Stromal cell of bone marrow (primary cell): ENCODE measurements at regions not wholly inside any gene's neighbourhood (a gene's known extent, or its start where the extent isn't known, plus 50 kb on each side); places are given as distances from the start of the nearest gene placed in this dataset.
"Not testable (repeated sequence)": the region's sequence is repeated elsewhere in the genome, so short reads cannot be mapped to it uniquely, and the experiment has no call there.

Experiments used
- DNase-seq: peaks from one replicate; pipeline ENCODE4 v3.0.0-alpha.2; 2012; ENCODE audit warnings: low read depth

DNA sequence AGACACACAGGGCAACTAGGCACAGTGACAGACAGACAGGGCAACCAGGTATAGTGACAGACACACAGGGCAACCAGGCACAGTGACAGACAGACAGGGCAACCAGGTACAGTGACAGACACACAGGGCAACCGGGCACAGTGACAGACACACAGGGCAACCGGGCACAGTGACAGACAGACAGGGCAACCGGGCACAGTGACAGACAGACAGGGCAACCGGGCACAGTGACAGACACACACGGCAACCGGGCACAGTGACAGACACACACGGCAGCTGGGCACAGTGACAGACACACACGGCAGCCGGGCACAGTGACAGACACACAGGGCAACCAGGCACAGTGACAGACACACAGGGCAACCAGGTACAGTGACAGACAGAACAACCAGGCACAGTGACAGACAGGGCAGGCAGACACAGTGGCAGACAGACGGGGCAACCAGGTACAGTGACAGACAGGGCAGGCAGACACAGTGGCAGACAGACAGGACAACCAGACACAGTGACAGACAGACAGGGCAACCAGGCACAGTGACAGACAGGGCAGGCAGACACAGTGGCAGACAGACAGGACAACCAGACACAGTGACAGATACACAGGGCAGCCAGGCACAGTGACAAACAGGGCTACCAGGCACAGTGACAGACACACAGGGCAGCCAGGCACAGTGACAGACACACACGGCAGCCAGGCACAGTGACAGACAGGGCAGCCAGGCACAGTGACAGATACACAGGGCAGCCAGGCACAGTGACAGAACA is 64.7 kb upstream of the RAB6C start:
- no peak for DNase-seq

DNA sequence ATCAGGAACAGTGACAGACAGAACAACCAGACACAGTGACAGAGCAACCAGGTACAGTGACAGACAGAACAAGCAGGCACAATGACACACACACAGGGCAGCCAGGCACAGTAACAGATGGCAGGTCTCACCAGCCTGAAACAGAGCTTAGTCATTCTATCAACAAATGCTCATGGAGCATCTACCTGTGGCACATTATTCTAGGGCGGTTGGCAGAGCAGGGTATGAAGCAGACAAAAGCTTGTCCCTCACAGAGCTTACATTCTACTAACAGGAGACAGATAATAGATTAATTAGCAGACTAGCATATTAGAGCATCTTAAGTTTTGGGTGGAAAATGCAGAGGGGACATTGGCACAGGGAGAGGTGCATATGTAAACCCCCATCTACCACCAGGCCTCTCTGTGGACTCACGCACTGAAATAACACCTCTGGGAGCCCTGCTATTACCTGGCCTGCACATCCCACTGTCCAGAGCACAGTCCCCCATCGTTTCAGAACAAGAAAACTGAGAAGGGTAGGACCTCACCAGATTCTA is 64.1 kb upstream of the RAB6C start:
- no peak for DNase-seq

- DNase-seq: no peak
Measured at GRCh38 chr2:129918604-129919003, 60.9 kb upstream of the RAB6C start.

DNA sequence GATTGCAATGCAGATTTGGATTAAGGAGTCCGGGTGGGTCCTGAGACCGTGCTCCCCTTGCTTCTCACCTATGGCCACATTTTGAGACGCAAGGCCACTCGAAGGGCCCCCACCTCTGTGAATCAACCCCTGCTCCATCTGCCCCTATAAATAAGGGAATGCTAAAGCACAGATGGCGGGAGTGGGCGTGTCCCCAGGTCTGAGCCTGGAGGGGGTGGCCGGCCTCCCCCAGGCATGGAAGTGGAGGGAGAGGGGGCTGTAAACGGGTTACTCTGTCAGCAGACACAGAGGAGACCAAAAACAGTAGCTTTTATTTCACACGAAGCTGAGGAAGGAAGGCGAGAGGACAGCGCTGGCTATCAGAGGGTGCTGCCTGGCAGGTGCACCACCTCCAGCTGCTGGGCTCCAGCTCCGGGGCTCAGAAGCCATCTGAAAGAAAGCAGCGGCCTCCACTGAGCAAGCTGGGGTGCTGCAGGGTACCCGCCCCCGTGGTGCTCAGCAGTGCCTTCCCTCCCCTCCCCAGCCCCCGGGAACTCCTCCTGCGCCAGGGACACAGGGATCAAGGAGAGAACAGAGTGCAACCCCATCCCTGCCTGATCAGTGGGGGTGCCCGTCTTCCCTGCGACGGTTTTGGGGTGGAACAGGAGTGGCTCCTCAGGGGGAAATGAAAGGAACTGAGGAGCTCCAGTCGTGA is 56.7 kb upstream of the RAB6C start:
- no peak for DNase-seq

- DNase-seq: no peak
Measured at GRCh38 chr2:129923265-129924091, 56.0 kb upstream of the RAB6C start.

- not testable (repeated sequence) for DNase-seq
Measured at GRCh38 chr2:129924115-129924514, 55.4 kb upstream of the RAB6C start.

- DNase-seq: no peak
Measured at GRCh38 chr2:129925381-129925780, 54.1 kb upstream of the RAB6C start.

DNA sequence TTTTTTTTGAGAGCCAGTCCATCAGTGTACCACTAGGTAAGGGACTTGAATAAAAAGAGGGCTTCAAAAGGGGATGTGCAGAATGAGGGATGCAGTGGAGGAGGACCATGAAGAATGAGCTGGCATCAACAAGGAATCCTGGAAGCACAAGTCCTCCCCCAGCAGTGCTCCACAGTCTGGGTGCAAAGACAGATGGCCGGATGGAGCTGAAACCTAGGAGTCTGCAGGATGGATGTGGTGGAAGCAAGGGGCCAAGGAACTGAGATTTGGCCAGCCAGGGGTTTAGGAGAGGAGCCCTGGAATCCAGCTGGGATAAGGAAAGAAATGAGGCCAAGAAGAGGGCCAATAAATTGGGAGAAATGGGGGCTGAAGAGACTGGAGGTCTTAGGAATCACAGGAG is 51.8 kb upstream of the RAB6C start:
- DNase-seq: no peak

- DNase-seq: peak; percentile 61
Measured at GRCh38 chr2:129929321-129930290, 49.9 kb upstream of the RAB6C start.
